ENCODE measurements at regions not wholly inside any gene's neighbourhood (a gene's known extent, or its start where the extent isn't known, plus 50 kb on each side); places are given as distances from the start of the nearest gene placed in this dataset.

GRCh38 chr16:72444696-72445095 is 272.7 kb upstream of the PMFBP1 start:
- no peaks in the 10 kb centered on the region for H3K9me3 ChIP-seq (ENCODE audit: insufficient read depth, low read length)
- TF ChIP-seq EZH2phosphoT487 (conservative IDR thresholded peaks at IDR 0.05; ENCODE audit: low read length) = no peak
- TF ChIP-seq, protein P1, sequence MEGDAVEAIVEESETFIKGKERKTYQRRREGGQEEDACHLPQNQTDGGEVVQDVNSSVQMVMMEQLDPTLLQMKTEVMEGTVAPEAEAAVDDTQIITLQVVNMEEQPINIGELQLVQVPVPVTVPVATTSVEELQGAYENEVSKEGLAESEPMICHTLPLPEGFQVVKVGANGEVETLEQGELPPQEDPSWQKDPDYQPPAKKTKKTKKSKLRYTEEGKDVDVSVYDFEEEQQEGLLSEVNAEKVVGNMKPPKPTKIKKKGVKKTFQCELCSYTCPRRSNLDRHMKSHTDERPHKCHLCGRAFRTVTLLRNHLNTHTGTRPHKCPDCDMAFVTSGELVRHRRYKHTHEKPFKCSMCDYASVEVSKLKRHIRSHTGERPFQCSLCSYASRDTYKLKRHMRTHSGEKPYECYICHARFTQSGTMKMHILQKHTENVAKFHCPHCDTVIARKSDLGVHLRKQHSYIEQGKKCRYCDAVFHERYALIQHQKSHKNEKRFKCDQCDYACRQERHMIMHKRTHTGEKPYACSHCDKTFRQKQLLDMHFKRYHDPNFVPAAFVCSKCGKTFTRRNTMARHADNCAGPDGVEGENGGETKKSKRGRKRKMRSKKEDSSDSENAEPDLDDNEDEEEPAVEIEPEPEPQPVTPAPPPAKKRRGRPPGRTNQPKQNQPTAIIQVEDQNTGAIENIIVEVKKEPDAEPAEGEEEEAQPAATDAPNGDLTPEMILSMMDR (IDR thresholded peaks at IDR 0.05; ENCODE audit: insufficient read depth, low read length, poor library complexity, severe bottlenecking) = no peak
- no peak overlapping the region for H3K9ac ChIP-seq (ENCODE audit: low read length)

GRCh38 chr16:72443809-72444208 is 271.9 kb upstream of the PMFBP1 start:
- no peak for TF ChIP-seq EZH2phosphoT487 (conservative IDR thresholded peaks at IDR 0.05; ENCODE audit: low read length)
- TF ChIP-seq, protein P1 (IDR thresholded peaks at IDR 0.05; ENCODE audit: insufficient read depth, low read length, poor library complexity, severe bottlenecking) = no peak
- Histone ChIP-seq H3K4me2 (ENCODE audit: low read depth, low read length, poor library complexity, severe bottlenecking) (no peak overlapping the region), H3K9ac (ENCODE audit: low read length) (no peak overlapping the region), H3K9me3 (ENCODE audit: insufficient read depth, low read length) (no peaks in the 10 kb centered on the region), H4K20me1 (ENCODE audit: low read depth, low read length) (no peaks in the 10 kb centered on the region), H3K9me2 (replicated peaks; ENCODE audit: insufficient read depth, low read length) (no peaks in the 10 kb centered on the region), H2AFZ (ENCODE audit: low read depth, low read length, severe bottlenecking) (no peak overlapping the region), H3K27ac (ENCODE audit: low read depth, low read length) (no peak overlapping the region), H3K79me2 (ENCODE audit: insufficient read depth, low read length) (no peaks in the 10 kb centered on the region), H3F3A (ENCODE audit: insufficient read depth) (no peaks in the 10 kb centered on the region), H3K36me3 (ENCODE audit: low read length) (no peaks in the 10 kb centered on the region), H3K27me3 (ENCODE audit: low read length) (no peaks in the 10 kb centered on the region), H3K4me3 (ENCODE audit: insufficient read depth, low read length, poor library complexity, severe bottlenecking) (no peak overlapping the region)

More at GRCh38 chr16:72444696-72445095, 272.7 kb upstream of the PMFBP1 start:
- Histone ChIP-seq H4K20me1 (ENCODE audit: low read depth, low read length) (no peaks in the 10 kb centered on the region), H3K79me2 (ENCODE audit: insufficient read depth, low read length) (no peaks in the 10 kb centered on the region), H3F3A (ENCODE audit: insufficient read depth) (no peaks in the 10 kb centered on the region), H3K9me2 (replicated peaks; ENCODE audit: insufficient read depth, low read length) (no peaks in the 10 kb centered on the region), H2AFZ (ENCODE audit: low read depth, low read length, severe bottlenecking) (no peak overlapping the region), H3K27me3 (ENCODE audit: low read length) (no peaks in the 10 kb centered on the region), H3K4me2 (ENCODE audit: low read depth, low read length, poor library complexity, severe bottlenecking) (no peak overlapping the region), H3K27ac (ENCODE audit: low read depth, low read length) (no peak overlapping the region), H3K4me3 (ENCODE audit: insufficient read depth, low read length, poor library complexity, severe bottlenecking) (no peak overlapping the region), H3K36me3 (ENCODE audit: low read length) (no peaks in the 10 kb centered on the region)

DNA sequence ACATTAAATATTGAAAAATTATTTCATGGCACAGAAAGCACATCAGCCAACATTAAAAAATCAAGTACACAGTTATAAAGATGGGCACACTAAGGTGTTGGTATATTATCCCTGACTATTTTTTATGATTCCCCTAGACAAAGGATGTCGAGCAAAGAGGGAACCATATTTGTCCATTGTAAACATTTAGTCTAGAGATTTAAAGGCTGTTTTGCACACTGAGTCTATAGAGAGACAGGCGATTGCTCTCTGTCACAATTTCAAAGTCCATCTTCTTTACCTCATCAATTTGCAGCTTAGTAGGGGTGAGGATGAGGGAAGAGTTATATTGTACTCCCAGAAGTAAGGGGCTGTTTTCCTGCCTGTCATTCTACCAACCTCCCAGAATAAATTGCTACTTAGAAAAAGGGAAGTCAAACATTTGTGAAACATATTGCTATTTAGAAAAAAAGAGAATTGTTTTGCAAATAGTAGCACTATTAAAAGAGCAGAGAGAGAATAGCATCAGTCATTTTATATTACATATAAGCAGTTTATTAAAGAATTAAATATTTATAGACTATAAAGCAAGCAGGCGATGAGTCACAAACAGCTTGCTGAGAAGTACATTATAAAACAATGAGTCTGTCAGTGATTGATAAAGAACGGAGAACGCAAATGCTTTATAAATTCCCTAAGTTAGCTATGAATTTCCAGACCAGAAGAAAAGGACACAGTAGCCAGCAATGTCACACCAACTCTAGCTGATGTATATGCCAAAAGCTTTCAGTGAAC is 270.6 kb upstream of the PMFBP1 start:
- Histone ChIP-seq H2AFZ (ENCODE audit: low read depth, low read length, severe bottlenecking) (no peak overlapping the region), H3K27me3 (ENCODE audit: low read length) (no peaks in the 10 kb centered on the region), H3K9ac (ENCODE audit: low read length) (no peak overlapping the region), H3K9me3 (ENCODE audit: insufficient read depth, low read length) (no peaks in the 10 kb centered on the region), H3K4me3 (ENCODE audit: insufficient read depth, low read length, poor library complexity, severe bottlenecking) (no peak overlapping the region), H4K20me1 (ENCODE audit: low read depth, low read length) (no peaks in the 10 kb centered on the region), H3K27ac (ENCODE audit: low read depth, low read length) (no peak overlapping the region), H3K79me2 (ENCODE audit: insufficient read depth, low read length) (no peaks in the 10 kb centered on the region), H3F3A (ENCODE audit: insufficient read depth) (no peaks in the 10 kb centered on the region), H3K9me2 (replicated peaks; ENCODE audit: insufficient read depth, low read length) (no peaks in the 10 kb centered on the region), H3K4me2 (ENCODE audit: low read depth, low read length, poor library complexity, severe bottlenecking) (no peak overlapping the region), H3K36me3 (ENCODE audit: low read length) (no peaks in the 10 kb centered on the region)
- no peak for TF ChIP-seq EZH2phosphoT487 (conservative IDR thresholded peaks at IDR 0.05; ENCODE audit: low read length)
- TF ChIP-seq, protein P1 (IDR thresholded peaks at IDR 0.05; ENCODE audit: insufficient read depth, low read length, poor library complexity, severe bottlenecking) = no peak
